HG03095 (cell line): ENCODE measurements at regions not wholly inside any gene's neighbourhood (a gene's known extent, or its start where the extent isn't known, plus 50 kb on each side); places are given as distances from the start of the nearest gene placed in this dataset.
"Not testable (repeated sequence)": the region's sequence is repeated elsewhere in the genome, so short reads cannot be mapped to it uniquely, and the experiment has no call there.

ENCODE experiments used
- ATAC-seq: cut with Tn5 transposase; IDR thresholded peaks from one replicate; pipeline ENCODE4 v1.9.1; 2021; ENCODE audit warnings: moderate library complexity; ENCODE audit not compliant: unreplicated experiment

- peak; percentile 89 for ATAC-seq
Measured at GRCh38 chr7:104956753-104957450, 57.1 kb upstream of the KMT2E start.

GRCh38 chr7:104958371-104958865 is 55.6 kb upstream of the KMT2E start:
- ATAC-seq = no peak

GRCh38 chr7:104959483-104959882 is 54.5 kb upstream of the KMT2E start:
- not testable (repeated sequence) for ATAC-seq

- peak; percentile 28 for ATAC-seq
Measured at GRCh38 chr7:104960741-104961448, 53.1 kb upstream of the KMT2E start.

- no peak for ATAC-seq
Measured at GRCh38 chr7:104961821-104962220, 52.2 kb upstream of the KMT2E start.

DNA sequence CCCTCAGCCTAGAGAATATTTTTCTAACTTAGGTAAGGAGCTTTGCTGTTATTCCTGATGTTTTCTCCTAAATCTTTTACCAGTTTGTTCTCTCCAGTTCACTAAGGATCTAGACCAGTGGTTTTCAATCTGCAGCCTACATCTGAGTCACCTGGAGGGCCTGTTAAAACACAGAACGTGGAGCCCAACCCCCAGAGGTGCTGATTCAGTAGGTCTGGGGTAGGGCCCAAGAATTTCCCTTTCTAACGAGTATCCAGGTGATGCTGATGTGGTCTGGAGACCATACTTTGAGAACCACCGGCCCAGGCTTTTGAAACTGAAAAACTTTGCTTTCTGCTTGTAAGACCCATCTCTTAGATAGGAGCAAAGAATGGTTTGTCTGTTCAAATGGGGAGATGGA is 51.2 kb upstream of the KMT2E start:
- no peak for ATAC-seq

- no peak for ATAC-seq
Measured at GRCh38 chr7:104963378-104963990, 50.5 kb upstream of the KMT2E start.

GRCh38 chr7:104963991-104964385 is 50.0 kb upstream of the KMT2E start:
- no peak for ATAC-seq
